GM21529 (cell line): ENCODE measurements at regions not wholly inside any gene's neighbourhood (a gene's known extent, or its start where the extent isn't known, plus 50 kb on each side); places are given as distances from the start of the nearest gene placed in this dataset.

Experiments used
- ATAC-seq: cut with Tn5 transposase; IDR thresholded peaks from one replicate; pipeline ENCODE4 v1.9.1; 2021; ENCODE audit not compliant: unreplicated experiment

GRCh38 chr10:8416192-8416701 lies 361.8 kb downstream of the GATA3 start:
- ATAC-seq, result peak; percentile 57

- peak; percentile 35 for ATAC-seq
Measured at GRCh38 chr10:8416760-8417159, 362.3 kb downstream of the GATA3 start.

GRCh38 chr10:8417631-8418030 lies 363.1 kb downstream of the GATA3 start:
- ATAC-seq, result no peak

GRCh38 chr10:8418631-8419030 lies 364.1 kb downstream of the GATA3 start:
- ATAC-seq, result no peak

- ATAC-seq, result no peak
Measured at GRCh38 chr10:8420182-8420581, 365.7 kb downstream of the GATA3 start.

- no peak for ATAC-seq
Measured at GRCh38 chr10:8424555-8425211, 370.2 kb downstream of the GATA3 start.

GRCh38 chr10:8428654-8429053 lies 374.2 kb downstream of the GATA3 start:
- ATAC-seq, result no peak

GRCh38 chr10:8430321-8430720 lies 375.8 kb downstream of the GATA3 start:
- ATAC-seq, result no peak

- no peak for ATAC-seq
Measured at GRCh38 chr10:8431511-8431910, 377.0 kb downstream of the GATA3 start.

- ATAC-seq, result no peak
Measured at GRCh38 chr10:8435186-8436055, 380.9 kb downstream of the GATA3 start.

GRCh38 chr10:8437896-8438295 lies 383.4 kb downstream of the GATA3 start:
- no peak for ATAC-seq

- ATAC-seq, result no peak
Measured at GRCh38 chr10:8438603-8439002, 384.1 kb downstream of the GATA3 start.

- no peak for ATAC-seq
Measured at GRCh38 chr10:8439040-8439439, 384.6 kb downstream of the GATA3 start.

GRCh38 chr10:8444630-8445029 lies 390.1 kb downstream of the GATA3 start:
- ATAC-seq, result no peak

- ATAC-seq, result no peak
Measured at GRCh38 chr10:8445353-8445752, 390.9 kb downstream of the GATA3 start.

GRCh38 chr10:8449909-8450308 lies 395.4 kb downstream of the GATA3 start:
- ATAC-seq, result no peak

GRCh38 chr10:8453587-8453986 lies 399.1 kb downstream of the GATA3 start:
- no peak for ATAC-seq

GRCh38 chr10:8454357-8454756 lies 399.9 kb downstream of the GATA3 start:
- ATAC-seq, result no peak

GRCh38 chr10:8455181-8455580 lies 400.7 kb downstream of the GATA3 start:
- ATAC-seq, result no peak

GRCh38 chr10:8456386-8456785 lies 401.9 kb downstream of the GATA3 start:
- ATAC-seq, result no peak

GRCh38 chr10:8460626-8461025 lies 406.1 kb downstream of the GATA3 start:
- ATAC-seq, result no peak

- ATAC-seq, result no peak
Measured at GRCh38 chr10:8462565-8462964, 408.1 kb downstream of the GATA3 start.
